Activated CD4-positive, alpha-beta T cell treated with anti-CD3 and anti-CD28 coated beads, Interleukin-2, amount 50 U/mL, for 48 hours (primary cell): ENCODE measurements at regions not wholly inside any gene's neighbourhood (a gene's known extent, or its start where the extent isn't known, plus 50 kb on each side); places are given as distances from the start of the nearest gene placed in this dataset.
"Not testable (repeated sequence)": the region's sequence is repeated elsewhere in the genome, so short reads cannot be mapped to it uniquely, and the experiment has no call there.

ENCODE experiments used
- DNase-seq, 2 experiments: peaks; one replicate each; pipeline ENCODE4 v3.0.0-alpha.2; 2020

DNA sequence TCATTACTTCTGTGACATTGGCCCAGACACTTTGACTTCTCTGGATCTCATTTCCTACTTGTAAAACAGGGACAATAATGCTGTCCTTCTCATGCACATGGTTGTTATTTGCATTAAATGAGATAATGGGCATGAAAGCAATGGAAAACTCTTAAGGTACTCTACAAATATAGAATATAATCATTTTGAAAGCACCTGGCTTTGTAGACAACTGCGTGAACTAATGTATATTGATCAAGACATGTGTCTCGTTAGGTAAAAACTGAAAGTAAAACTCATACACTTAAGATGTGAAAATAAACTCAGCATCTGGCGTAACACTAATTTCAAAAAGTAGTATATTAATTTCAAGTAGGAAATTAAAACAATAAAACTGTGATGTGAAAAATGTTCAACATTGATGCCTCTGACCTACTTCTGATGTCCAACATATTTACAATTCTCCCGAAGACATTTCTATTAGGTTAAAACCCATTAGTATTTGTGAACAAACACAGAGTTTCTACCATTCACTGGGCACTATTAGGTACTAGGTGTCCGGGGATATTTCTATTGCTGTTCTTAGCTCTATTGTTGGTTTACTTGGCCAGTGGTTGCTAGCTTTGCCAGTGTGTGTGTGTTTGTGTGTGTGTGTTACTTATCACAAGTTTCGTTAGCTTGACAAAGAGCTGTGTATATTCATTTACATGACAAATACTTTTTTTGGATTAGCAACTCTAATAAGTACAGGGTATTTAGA lies 220.5 kb downstream of the KCNRG start:
- no peak for DNase-seq

DNA sequence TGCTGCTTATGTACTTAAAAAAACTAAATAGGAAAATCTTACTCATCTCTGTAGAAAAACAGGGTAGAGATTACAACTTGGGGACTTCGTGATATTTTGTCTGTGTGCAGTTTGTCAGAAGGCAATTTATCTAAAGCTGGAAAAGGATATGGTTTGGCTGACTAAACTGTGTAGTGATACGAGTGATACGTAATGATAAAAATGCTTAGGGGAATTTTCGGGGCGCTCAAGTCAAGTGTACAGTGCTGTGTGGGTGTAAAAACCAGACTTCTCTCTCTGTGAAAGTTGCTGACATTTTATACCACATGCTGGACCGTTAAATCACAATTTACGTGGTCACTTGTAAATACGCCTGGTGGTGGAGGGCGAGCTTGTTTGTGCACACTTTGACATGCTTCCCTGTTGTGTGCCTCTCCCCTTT lies 221.7 kb downstream of the KCNRG start:
- DNase-seq, result peak in 1 of 2 experiments; percentile 30

DNA sequence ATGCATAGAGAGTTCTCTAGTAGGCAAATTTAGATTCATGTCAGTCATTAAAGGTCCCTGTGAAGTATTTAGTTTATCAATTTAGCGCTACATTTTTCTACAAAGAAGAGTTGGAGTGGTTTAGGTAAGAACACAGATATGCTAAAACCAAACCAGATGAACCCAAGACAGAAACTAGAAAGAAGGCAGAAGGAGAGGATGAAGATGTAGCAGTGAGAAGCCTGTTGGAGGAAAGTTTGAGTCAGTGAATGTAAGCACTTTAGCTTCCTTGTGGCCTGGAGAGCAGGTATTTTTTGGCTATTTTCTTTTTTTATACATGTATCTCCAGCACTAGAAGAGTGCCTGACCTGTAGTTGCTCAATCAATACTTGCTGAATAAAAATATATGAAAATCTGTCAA lies 223.7 kb downstream of the KCNRG start:
- DNase-seq, result no peak

DNA sequence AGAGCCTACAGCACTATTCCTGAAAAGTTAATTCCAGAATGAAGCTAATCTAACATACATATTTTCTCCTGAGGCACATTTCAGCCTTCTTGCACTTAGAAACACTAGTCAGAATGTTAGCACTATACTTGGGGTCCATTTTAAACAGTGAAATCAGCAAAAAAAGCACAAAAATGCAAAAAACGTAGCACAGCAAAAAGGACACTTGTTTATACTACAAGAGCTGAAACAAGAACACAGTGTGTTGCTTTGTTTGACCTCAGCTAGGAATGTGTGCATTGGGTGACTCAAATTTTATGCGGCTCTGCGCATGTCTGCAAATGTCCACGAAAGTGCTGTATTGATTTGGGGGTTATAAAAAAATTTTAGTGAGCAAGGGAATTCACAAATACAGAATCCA lies 226.2 kb downstream of the KCNRG start:
- no peak for DNase-seq

DNA sequence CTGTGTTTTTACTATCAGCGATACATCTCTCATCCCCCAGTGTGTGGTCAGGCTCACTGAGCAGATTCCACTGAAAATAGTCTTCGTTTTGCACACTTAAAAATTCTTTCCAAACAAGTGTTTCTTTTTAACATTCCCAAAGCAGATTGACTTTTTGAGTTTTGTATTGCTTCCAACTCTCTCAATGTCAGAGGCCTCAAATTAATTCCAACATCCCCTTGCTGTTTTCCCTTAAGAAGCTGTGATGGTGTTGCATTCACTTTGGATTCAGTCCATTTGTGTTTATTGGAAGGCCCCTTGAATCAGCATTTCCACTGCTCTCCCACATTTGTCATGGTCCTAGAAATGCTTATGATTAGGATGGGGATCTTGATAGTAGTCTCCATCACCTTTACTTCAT lies 228.7 kb downstream of the KCNRG start:
- DNase-seq, result no peak

DNA sequence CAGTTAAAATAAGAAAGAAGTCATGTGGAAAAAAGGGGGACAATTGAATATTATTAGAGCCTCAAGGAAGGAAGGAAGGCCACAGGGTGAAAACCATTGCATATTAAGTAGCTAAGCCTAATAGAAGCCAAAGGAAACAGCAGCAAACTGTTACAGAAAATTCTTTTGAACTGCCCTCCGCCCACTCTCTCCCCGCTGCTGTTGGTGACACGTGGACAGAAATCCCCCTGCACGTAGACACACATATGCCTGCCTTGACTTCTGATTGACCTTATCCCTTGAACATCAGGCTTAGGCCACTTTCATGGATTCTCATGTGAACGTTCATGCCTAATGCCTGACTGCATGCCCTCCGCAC lies 229.1 kb downstream of the KCNRG start:
- no peak for DNase-seq

DNA sequence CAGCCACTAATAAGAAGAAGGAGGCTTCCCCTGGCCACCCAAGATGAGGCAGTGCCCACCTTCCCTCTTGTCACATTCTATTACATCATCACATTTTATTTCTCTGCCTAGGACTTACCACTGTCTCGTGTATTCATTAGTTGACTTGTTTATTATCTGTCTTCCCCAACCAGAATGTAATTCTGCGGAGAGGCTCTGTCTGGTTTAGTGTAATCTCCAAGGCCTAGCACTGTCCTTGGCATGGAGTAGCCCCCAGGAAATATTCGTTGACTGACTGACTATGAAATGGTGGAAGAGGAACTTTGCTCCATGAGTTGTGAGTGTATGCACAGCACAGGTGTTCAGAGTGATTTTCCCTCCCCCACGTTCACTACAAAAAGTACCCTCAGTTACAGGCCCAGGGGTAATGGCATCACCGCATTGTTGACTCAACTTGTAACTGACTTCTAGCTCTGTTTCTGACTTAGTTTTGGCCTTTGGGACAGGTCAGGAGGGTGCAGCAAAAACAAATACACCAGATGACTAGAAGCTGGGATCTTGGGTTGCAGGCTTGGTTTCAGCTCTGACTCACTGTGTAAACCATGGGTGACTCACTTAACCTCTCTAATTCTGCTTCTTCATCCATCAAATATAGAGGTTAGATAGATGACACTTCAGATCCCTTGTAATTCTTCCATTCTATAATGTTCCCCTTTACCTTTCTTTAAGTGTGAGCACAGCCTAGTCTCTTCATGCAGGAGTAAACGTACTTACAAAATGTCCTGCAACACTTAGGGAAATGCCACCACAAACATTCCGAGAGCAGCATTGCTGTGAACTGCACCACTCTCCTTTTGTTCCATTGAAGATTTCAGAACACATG lies 229.7 kb downstream of the KCNRG start:
- peak; percentile 54 to 68 for DNase-seq

DNA sequence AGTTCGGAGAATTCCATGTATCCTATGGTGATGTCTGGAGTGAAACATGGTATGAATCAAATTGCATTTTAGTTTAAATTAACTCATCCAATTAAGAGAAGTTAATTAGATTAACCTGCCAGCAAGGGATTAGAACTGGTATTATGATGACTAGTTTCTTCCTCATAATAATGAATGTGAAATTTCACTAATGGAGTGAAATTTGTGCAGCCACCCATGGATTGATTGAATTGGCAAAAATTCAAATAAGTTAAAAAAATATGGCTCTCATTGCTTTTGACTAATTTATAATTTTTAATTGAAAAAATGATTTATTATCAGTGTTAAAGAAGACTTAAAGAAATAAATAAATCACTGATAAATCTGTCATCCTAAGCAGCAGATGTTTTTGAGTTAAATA lies 232.0 kb downstream of the KCNRG start:
- no peak for DNase-seq

DNA sequence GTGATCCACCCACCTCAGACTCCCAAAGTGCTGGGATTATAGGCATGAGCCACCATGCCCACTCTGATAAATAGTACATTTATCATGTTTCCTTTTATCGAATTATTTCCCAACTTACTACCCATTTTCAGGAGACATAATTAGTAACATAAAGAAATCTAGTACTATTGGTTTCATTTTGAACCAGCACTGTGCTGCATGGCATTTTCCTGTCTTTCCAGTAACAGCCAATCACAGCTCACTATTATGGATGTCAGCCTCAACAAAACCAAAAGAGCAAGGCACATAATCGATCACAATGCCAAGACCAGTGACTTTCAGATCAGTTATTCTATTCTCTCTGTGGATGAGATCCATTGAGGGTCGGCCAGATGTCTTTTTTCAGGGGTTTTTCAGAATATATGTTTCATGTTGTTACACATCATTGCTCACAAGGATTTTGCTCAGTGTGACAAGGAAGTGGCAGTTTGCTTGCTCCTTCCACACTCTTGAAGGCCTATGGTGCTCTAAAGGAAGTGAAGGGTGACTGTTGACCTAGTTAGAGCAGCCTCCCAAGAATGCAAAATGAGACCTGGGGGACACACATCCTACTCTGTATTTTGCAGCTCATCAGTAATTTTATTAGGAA lies 233.4 kb downstream of the KCNRG start:
- DNase-seq, result no peak

DNA sequence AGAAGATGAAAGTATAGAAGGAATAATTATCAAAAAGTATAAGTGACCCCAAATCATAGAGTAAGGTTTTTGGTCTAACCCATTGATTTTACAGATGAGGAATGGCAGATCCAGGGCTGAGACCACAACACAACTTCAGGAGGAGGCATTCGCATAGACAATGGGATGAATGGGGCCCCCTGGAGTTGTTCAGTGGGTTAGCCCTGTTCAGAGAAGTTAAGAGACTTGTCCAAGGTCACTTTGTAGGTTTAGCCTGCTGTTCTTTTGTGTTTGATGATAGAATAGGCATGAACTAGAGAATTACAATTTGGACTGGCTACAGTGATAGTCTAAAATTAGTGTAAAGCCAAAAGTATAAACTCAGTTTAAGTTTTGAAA lies 233.9 kb downstream of the KCNRG start:
- no peak for DNase-seq

DNA sequence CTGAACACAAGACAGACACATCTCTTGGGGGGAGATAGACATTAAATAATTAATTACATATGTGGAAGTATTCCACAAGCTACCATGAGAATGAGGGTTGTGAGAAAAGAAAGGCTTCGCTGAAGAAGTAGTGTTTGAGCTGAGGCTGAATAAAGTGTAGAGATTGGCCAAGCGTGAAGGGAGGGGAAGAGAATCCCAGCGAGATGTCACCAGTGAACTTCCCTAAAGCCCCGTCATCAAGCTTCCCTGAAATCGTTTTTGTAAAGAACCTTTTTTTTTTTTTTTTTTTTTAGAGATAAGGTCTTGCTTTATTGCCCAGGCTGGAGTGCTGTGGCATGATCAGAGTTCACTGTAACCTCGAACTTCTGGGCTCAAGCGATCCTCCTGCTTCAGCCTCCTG lies 235.2 kb downstream of the KCNRG start:
- no peak for DNase-seq

DNA sequence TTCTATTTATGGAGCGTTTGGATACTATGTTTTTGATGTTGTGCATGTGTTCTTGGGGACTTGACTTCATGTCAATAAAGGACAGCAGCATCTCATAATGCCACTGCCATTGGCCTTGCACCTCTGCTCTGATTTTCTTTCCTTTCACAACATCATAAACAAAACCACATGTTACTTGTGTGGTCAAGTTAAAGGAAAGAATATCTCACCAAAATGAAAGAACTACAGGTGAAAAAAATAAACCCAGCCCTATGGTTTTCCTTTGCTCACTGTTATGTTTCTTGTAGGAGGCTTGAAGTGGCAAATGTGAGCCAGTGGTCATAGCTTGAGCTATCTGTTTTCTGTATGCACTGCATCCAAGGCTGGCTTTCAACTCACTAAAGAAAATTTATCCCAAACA lies 240.4 kb downstream of the KCNRG start:
- DNase-seq, result no peak

DNA sequence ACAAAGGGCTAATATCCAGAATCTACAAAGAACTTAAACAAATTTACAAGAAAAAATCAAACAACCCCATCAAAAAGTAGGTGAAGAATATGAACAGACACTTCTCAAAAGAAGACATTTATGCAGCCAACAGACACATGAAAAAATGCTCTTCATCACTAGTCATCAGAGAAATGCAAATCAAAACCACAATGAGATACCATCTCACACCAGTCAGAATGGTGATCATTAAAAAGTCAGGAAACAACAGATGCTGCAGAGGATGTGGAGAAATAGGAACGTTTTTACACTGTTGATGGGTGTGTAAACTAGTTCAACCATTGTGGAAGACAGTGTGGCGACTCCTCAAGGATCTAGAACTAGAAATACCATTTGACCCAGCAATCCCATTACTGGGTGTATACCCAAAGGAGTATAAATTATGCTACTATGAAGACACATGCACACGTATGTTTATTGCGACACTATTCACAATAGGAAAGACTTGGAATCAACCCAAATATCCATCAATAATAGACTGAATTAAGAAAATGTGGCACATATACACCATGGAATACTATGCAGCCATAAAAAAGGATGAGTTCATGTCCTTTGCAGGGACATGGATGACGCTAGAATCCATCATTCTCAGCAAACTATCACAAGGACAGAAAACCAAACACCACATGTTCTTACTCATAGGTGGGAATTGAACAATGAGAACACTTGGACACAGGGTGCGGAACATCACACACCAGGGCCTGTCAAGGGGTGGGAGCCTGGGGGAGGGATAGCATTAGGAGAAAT lies 241.5 kb downstream of the KCNRG start:
- not testable (repeated sequence) for DNase-seq

DNA sequence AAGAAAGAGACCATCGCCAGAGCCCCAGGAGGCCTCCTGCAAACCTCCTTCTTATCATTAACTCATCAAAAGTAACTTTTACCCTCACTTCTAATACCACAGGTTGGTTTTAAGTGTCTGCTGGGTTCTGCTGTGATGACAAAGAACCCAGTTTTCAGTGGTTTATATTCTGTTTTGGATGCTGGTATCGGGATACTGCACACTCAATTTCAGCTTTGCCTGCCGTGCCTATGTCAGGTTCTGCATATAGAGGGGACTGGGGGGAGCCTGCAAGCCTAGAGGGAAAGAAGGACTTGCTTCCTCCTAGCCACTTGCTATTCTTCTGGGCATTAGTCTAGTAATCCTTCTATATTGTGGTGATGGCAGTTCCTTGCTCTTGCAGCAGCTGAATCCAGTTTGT lies 242.4 kb downstream of the KCNRG start:
- peak; percentile 26 to 28 for DNase-seq

DNA sequence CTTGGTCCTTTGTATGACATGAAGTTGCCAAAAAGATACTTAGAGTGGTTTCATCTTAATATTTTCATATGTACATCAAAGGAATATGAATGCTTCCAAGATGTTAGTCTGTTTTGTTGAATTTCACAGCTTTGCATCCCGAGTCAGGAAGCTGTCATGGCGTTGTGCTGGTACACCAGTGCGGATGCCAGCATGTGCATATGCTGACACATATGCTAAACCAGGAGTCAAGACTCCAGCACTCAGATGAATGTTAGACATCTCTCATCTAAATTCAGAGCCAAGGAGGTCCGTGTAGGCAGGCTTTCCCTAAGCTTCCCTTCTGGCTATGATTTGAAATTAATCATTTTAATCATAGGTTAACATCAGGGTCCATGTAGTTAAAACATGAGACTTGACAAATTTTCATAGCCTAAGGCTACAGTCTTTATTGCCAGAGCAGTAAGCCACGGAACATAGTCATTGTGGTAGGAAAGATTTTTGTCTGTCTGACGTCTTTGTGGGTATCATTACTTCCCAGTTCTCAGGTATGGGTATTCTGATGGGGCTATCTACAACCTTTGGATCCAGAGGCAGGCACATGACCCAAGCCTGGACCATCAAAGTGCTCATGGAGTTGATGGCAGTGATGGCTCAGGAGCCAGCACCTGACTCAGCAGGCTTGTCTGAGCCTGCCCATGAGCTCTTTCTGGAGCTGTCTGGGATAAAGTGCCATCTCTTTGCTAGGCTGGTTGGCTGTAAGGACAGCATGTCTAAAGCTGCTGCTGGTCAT lies 246.1 kb downstream of the KCNRG start:
- DNase-seq, result no peak

DNA sequence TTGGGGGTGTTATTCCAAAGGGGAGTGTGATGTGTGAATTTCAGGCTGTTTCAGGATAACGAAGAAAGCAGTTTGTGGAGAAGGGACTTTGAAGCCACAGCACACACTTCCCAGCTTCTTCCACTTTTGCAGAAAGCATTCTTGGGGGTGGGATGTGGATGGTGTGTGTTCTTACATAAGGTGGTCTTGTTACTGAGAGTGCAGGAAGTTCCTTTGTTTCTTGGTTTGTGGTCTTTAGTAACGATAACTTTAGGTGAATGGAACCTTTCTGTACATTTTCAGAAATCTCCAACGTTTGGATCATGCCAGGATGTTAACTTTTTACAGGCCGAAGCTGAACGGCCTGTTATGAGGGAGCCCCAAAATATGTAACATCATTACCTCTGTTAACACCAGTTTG lies 251.8 kb downstream of the KCNRG start:
- DNase-seq, result no peak

DNA sequence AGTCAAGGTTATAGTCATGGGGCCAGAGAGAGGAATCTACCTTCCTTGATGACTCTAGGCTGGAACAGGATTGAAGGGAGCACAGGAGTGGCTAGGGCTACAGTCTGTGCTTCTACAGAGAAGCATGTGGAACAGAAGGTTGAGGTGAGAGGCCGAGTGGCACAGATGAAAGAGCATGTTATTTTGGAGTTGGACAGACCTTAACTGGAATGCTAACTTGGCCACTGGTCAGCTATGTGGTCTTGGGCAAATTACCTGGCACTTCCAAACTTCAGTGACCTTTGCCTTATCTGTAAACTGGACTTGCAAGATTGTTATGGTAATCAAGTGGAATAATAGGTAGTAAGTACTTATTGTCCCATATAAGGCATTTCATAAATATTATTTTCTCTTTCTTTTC lies 252.7 kb downstream of the KCNRG start:
- no peak for DNase-seq

DNA sequence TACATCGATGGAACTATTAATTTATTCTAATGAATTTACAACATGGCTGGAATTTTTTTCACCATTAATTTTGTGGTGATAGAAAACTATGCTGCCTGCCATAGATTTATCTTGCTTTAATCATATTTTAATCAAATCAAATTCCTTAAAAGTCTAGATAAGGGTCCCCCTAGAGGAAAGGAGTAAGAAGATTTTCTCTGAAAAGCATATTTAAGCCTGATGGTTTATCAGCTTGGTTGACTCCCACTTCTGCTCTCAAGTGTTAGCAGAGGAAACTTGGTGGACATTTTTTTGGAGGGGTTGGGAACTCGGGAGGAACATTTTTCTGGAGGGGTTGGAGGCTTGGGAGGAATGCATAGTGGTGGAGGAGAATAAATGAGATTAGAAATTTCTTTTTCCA lies 253.3 kb downstream of the KCNRG start:
- DNase-seq, result no peak

DNA sequence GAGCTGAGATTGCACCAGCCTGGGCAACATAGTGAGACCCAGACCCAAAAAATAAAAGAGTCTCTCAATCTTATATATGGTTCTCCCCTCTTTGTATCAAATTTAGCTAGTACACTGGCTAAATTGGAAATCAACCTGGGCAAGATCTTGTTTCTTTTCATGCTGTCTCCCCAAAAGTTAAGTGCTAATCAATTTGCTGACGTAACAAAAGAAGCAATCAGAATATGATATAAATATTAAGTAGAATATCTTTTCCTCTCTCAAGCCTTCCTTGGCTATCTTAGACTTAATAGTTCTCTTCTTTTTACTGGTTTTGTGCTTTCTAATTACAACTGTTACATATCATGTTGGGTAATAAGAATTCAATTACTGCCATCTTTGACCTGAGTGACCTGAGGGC lies 258.9 kb downstream of the KCNRG start:
- DNase-seq, result no peak

DNA sequence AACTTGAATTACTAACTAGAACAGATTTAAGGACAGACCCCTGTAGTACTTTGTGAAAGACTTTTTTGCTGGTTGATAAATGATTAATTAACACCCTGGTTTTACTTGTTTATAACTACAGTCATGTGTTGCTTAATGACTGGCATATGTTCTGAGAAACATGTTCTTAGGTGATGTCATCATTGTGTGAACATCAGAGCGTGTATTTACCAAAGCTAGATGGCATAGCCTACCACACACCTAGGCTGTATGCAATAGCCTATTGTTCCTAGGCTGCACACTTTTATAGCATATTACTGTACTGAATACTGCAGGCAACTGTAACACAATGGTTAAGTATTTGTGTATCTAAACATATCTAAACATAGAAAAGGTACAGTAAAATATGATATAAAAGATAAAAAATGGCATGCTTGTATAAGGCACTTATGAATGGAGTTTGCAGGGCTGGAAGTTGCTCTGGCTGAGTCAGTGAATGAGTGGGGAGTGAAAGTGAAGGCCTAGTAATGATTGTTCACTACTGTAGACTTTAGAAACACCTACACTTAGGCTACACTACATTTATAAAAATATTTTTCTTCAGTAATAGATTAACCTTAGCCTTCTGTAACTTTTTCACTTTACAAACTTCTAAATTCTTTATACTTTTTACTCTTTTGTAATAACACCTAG lies 260.3 kb downstream of the KCNRG start:
- peak in 1 of 2 experiments; percentile 7 for DNase-seq

DNA sequence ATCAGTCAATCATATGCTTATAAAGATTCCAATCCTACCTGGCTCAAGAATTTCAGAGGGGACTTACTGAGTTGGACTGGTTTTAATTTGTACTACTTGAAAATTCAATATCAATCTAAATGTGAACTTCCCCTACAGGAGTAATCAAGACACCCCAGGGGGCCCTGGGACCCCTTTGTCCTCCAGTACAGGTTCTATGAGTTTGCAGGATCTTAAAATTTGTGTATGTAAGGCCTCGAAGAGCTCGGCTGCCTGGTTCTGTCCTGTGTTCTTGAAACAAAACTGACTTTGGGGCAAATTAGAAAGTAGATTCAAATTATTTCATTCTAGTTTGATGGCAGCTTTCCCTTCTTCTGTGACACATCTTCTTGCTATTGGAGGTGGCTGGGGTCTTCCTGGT lies 261.3 kb downstream of the KCNRG start:
- DNase-seq, result no peak

DNA sequence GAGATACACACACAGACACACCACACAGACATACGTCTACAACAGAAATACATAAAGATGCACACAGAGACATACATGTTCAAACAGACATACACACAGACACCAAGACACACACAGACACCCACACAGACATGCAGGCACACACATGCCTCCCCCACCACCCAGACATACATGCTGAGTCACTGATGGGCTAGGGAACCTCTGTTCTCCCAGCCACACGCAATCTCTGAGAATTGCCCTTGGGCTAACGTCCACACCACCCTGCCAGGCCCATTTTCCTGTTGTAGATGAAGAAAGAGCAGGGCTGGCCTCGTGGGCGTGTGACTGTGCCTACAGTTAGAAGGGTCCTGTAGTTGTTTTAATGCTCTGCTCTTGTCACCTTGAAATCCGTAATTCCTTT lies 261.9 kb downstream of the KCNRG start:
- DNase-seq, result no peak
